Thymus (tissue), 11 donors: ENCODE measurements at regions not wholly inside any gene's neighbourhood (a gene's known extent, or its start where the extent isn't known, plus 50 kb on each side); places are given as distances from the start of the nearest gene placed in this dataset.

Source experiments
- DNase-seq, 9 donors: peaks; one replicate each; pipeline ENCODE4 v3.0.0-alpha.2; 2013; ENCODE audit warnings: low spot score in 9 of 9, low read depth in 6 of 9, missing footprints in 1 of 9
- H3K27ac ChIP-seq, 2 donors: one replicate each; pipeline ENCODE4 v1.5.1; 2013; ENCODE audit warnings: control low read depth in 1 of 2, low read depth in 1 of 2, low read length in 1 of 2, mild to moderate bottlenecking in 1 of 2, moderate library complexity in 1 of 2
- H3K27me3 ChIP-seq, 2 donors: one replicate each; pipeline ENCODE4 v1.5.1; 2013; ENCODE audit warnings: low read length in 1 of 2; ENCODE audit not compliant: control insufficient read depth in 2 of 2, insufficient read depth in 1 of 2
- H3K36me3 ChIP-seq, 2 donors: one replicate each; pipeline ENCODE4 v1.5.1; 2013; ENCODE audit warnings: low read length in 1 of 2, mild to moderate bottlenecking in 1 of 2, moderate library complexity in 1 of 2; ENCODE audit not compliant: control insufficient read depth in 2 of 2, insufficient read depth in 2 of 2
- H3K4me1 ChIP-seq, 2 donors: one replicate each; pipeline ENCODE4 v1.5.1; 2013; ENCODE audit warnings: low read length in 2 of 2; ENCODE audit not compliant: control insufficient read depth in 2 of 2, insufficient read depth in 2 of 2
- H3K4me3 ChIP-seq, 2 donors: one replicate each; pipeline ENCODE4 v1.5.1; 2013; ENCODE audit warnings: low read length in 2 of 2, control low read depth in 1 of 2, mild to moderate bottlenecking in 1 of 2
- H3K9me3 ChIP-seq, 2 donors: one replicate each; pipeline ENCODE4 v1.5.1; 2013; ENCODE audit warnings: low read length in 1 of 2, mild to moderate bottlenecking in 1 of 2; ENCODE audit not compliant: control insufficient read depth in 2 of 2, insufficient read depth in 1 of 2
- WGBS: extraction: QIAGEN DNeasy Blood & Tissue Kit; methylation state at CpG from one replicate; pipeline ENCODE4 v1.1.7; 2013; 5-methylcytosine and 5-hydroxymethylcytosine counted together
- donor health status: healthy.

- Histone ChIP-seq H3K9me3 (no peaks in the 10 kb centered on the region), H3K4me1 (no peaks in the 10 kb centered on the region), H3K36me3 (no peaks in the 10 kb centered on the region), H3K4me3 (no peak overlapping the region), H3K27me3 (peaks cover 0 to 2% of the 10 kb centered on the region in 2 donors), H3K27ac (no peak overlapping the region)
- 94% methylated on average over 14 of the region's 14 CpGs for WGBS
- no peak for DNase-seq
Observed at GRCh38 chr5:171646102-171647042, 139.2 kb upstream of the SMIM23 start.

DNA sequence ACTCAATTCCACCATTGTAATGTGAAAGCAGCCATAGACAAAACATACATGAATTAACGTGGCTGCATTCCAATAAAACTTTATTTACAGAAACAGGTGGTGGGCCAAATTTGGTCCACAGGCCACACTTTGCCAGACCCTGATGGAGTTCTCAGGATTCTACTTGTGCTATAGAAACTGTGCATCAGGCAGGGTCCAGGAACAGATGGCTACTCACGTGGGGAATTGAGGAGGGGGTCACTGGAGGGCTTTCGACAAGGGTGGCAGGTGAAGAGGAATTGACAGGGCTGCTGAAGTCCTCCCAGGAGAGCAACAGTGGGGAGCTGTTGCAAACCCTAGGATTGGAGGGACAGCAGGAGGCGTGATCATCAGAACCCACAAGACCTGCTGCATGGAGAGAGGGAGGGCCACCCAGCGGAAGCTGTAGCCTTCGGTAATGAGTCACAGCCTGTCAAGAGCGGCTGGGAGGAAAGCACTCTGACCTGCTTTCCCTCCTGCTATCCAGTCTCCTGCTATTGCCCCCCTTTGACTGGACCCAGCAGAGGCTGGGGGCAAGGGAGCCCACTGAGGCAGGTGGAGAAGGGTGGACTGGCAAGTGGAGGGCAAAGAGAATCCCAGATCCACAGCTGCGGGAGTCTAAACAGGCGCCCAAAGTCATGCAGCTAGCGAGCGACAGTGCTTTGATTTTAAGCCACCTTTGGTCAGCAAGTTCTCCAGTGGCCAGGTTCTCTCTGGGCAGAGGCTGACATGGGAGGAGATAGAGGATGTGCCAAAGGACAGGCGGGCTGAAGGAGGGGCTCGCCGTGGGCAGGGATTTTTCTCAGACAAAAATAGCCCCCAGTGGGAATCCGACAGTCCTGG lies 138.3 kb upstream of the SMIM23 start:
- Histone ChIP-seq H3K4me3 (no peak overlapping the region), H3K36me3 (no peaks in the 10 kb centered on the region), H3K27ac (no peak overlapping the region), H3K9me3 (no peaks in the 10 kb centered on the region), H3K27me3 (peaks cover 0 to 2% of the 10 kb centered on the region in 2 donors), H3K4me1 (no peaks in the 10 kb centered on the region)
- no peak for DNase-seq
- WGBS = 90% methylated on average over 15 of the region's 15 CpGs

- WGBS = 95% methylated on average over 4 of the region's 4 CpGs
- H3K27me3 ChIP-seq = peaks cover 0 to 2% of the 10 kb centered on the region in 2 donors
- no peaks in the 10 kb centered on the region for H3K9me3 ChIP-seq
- no peaks in the 10 kb centered on the region for H3K36me3 ChIP-seq
- H3K4me3 ChIP-seq = no peak overlapping the region
- no peak overlapping the region for H3K27ac ChIP-seq
- H3K4me1 ChIP-seq = no peaks in the 10 kb centered on the region
- no peak for DNase-seq
Observed at GRCh38 chr5:171647904-171648260, 137.7 kb upstream of the SMIM23 start.

- 85% methylated on average over 10 of the region's 10 CpGs for WGBS
- no peaks in the 10 kb centered on the region for H3K9me3 ChIP-seq
- H3K4me1 ChIP-seq = no peaks in the 10 kb centered on the region
- H3K4me3 ChIP-seq = no peak overlapping the region
- DNase-seq = no peak
- H3K36me3 ChIP-seq = no peaks in the 10 kb centered on the region
- H3K27ac ChIP-seq = no peak overlapping the region
- H3K27me3 ChIP-seq = peaks cover 0 to 2% of the 10 kb centered on the region in 2 donors
Observed at GRCh38 chr5:171648279-171649074, 137.1 kb upstream of the SMIM23 start.

- Histone ChIP-seq H3K4me3 (no peak overlapping the region), H3K27me3 (peaks cover 0 to 2% of the 10 kb centered on the region in 2 donors), H3K9me3 (no peaks in the 10 kb centered on the region), H3K27ac (no peak overlapping the region), H3K36me3 (no peaks in the 10 kb centered on the region), H3K4me1 (no peaks in the 10 kb centered on the region)
- WGBS = 91% methylated on average over 3 of the region's 3 CpGs
- DNase-seq = no peak
Observed at GRCh38 chr5:171649075-171649401, 136.6 kb upstream of the SMIM23 start.

DNA sequence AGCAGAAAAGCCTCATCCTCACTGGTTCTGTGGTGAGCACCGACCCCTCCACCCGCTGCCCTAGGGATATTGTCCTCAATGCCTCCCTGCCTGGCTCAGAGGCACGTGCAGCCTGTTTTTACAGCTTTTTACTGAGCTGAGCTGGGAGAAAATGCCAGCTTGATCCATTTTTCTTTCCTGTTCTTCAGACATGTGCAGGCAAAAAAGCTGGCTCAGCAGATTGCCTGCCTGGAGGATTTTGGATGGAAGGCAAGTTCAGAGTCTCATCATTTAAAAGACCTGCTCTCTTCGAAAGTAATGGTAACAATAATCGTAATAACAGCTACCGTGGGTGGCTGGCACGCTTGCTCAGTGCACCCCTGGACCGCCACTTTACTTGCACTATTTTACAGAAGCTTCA lies 135.0 kb upstream of the SMIM23 start:
- 96% methylated on average over 8 of the region's 8 CpGs for WGBS
- DNase-seq = no peak
- Histone ChIP-seq H3K27me3 (peaks cover 0 to 2% of the 10 kb centered on the region in 2 donors), H3K4me3 (no peak overlapping the region), H3K27ac (no peak overlapping the region), H3K4me1 (no peaks in the 10 kb centered on the region), H3K9me3 (no peaks in the 10 kb centered on the region), H3K36me3 (no peaks in the 10 kb centered on the region)

- WGBS = 93% methylated on average over 3 of the region's 3 CpGs
- H3K27me3 ChIP-seq = peaks cover 0 to 2% of the 10 kb centered on the region in 2 donors
- no peaks in the 10 kb centered on the region for H3K36me3 ChIP-seq
- H3K9me3 ChIP-seq = no peaks in the 10 kb centered on the region
- no peak for DNase-seq
- H3K4me1 ChIP-seq = no peaks in the 10 kb centered on the region
- no peak overlapping the region for H3K27ac ChIP-seq
- no peak overlapping the region for H3K4me3 ChIP-seq
Observed at GRCh38 chr5:171651102-171651501, 134.5 kb upstream of the SMIM23 start.

DNA sequence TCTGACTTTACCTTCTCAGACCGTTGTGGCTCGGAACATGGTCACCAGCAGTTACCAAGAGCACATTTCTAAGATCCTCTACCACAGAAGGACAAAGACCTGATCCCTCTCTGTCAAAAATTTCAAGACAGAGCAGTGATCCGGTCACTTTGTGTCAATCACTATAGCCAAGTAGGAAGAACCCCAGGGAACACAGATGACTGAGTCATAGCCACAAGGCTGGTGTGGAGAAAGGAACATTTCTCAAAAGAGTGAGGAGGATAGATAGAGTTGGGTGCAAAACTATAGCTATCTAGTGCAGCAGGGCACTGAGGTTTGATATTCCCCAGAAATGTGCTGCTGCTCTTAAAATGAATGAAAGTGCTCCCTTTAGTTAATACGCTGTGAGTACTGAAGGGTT lies 130.7 kb upstream of the SMIM23 start:
- no peaks in the 10 kb centered on the region for H3K9me3 ChIP-seq
- no peak overlapping the region for H3K27ac ChIP-seq
- no peaks in the 10 kb centered on the region for H3K4me1 ChIP-seq
- H3K4me3 ChIP-seq = no peak overlapping the region
- 96% methylated on average over 4 of the region's 4 CpGs for WGBS
- DNase-seq = no peak
- H3K36me3 ChIP-seq = no peaks in the 10 kb centered on the region
- no peaks in the 10 kb centered on the region for H3K27me3 ChIP-seq
